Endothelial cell of umbilical vein (primary cell): ENCODE measurements at regions not wholly inside any gene's neighbourhood (a gene's known extent, or its start where the extent isn't known, plus 50 kb on each side); places are given as distances from the start of the nearest gene placed in this dataset.

Experiments used
- BruUV-seq: library from RNA; stranded (reverse); fragments of 400-500 nt; replicated peaks from 2 replicates; lab custom pipeline; 2021; lab: Mats Ljungman, UMichigan
- CTCF ChIA-PET: fragments of 300-600, 350-600 bp; sonication (Branson Sonifier 250); formaldehyde crosslinking; loops from one replicate; lab custom pipeline; 2021; ENCODE audit warnings: antibody characterized with exemption, inconsistent platforms; lab: Charles Lee
- POLR2A ChIA-PET: fragments of 300-600, 350-600 bp; sonication (Branson Sonifier 250); formaldehyde crosslinking; loops from one replicate; lab custom pipeline; 2021; ENCODE audit warnings: antibody characterized with exemption, inconsistent platforms; lab: Charles Lee
- DNase-seq: peaks from one replicate; pipeline ENCODE4 v3.0.0-alpha.2; 2011; ENCODE audit warnings: low read depth, low spot score
- FAIRE-seq: peaks from 2 replicates; lab custom pipeline; 2011; peaks lifted over from hg19 to GRCh38; lab: Jason Lieb, UNC
- H2AFZ ChIP-seq: 2 replicates; pipeline ENCODE4 v1.6.0; 2012; ENCODE audit warnings: low read depth, low read length, control low read depth, inconsistent platforms
- H3K27ac ChIP-seq: 2 replicates; pipeline ENCODE4 v1.5.1; 2011; ENCODE audit warnings: low read depth, mild to moderate bottlenecking, control low read depth, low read length, moderate library complexity; ENCODE audit not compliant: insufficient read depth
- H3K27me3 ChIP-seq, 2 experiments: 2 replicates each; pipeline versions ENCODE4 v1.6.0 to v1.6.1; 2011; ENCODE audit warnings: low read length in 2 of 2, mixed read lengths in 1 of 2; ENCODE audit not compliant: control insufficient read depth in 2 of 2, insufficient read depth in 2 of 2
- H3K36me3 ChIP-seq, 2 experiments: 2 replicates in 1 of 2; 3 replicates in 1 of 2; pipeline ENCODE4 v1.5.1; 2011; ENCODE audit warnings: low read length in 2 of 2, mild to moderate bottlenecking in 1 of 2, moderate library complexity in 1 of 2; ENCODE audit not compliant: control insufficient read depth in 2 of 2, insufficient read depth in 2 of 2; ENCODE audit errors: extremely low read depth in 1 of 2
- H3K4me1 ChIP-seq: 3 replicates; pipeline ENCODE4 v1.5.1; 2011; ENCODE audit warnings: mild to moderate bottlenecking, low read length; ENCODE audit not compliant: control insufficient read depth, insufficient read depth; ENCODE audit errors: extremely low read depth
- H3K4me2 ChIP-seq: 2 replicates; pipeline ENCODE4 v1.6.1; 2011; ENCODE audit warnings: low read length, control low read depth, mixed read lengths; ENCODE audit not compliant: insufficient read depth
- H3K4me3 ChIP-seq, 3 experiments: fragments of 200-600 bp in 1 of 3; sonication (generic), shearing (Covaris generic) in 1 of 3; replicated peaks in 1 of 3; 2 replicates each; pipeline ENCODE4 v1.5.1; 2011 to 2016; ENCODE audit warnings: control low read depth in 3 of 3, low read length in 3 of 3, mild to moderate bottlenecking in 2 of 3, inconsistent platforms in 1 of 3, low read depth in 1 of 3, moderate library complexity in 1 of 3; ENCODE audit not compliant: insufficient read depth in 1 of 3
- H3K79me2 ChIP-seq: 2 replicates; pipeline ENCODE4 v1.6.0; 2012; ENCODE audit warnings: low read length, inconsistent platforms; ENCODE audit not compliant: control insufficient read depth, insufficient read depth
- H3K9ac ChIP-seq: replicated peaks from 2 replicates; pipeline ENCODE3; 2011; ENCODE audit warnings: low read length, control low read depth; ENCODE audit not compliant: insufficient read depth; ENCODE audit errors: extremely low read depth
- H3K9me1 ChIP-seq: replicated peaks from 3 replicates; pipeline ENCODE4 v1.6.0; 2011; ENCODE audit warnings: mild to moderate bottlenecking, low read length; ENCODE audit not compliant: control insufficient read depth, insufficient read depth; ENCODE audit errors: extremely low read depth
- H3K9me3 ChIP-seq: replicated peaks from 2 replicates; pipeline ENCODE4 v1.5.1; 2012; ENCODE audit warnings: low read length, inconsistent platforms; ENCODE audit not compliant: control insufficient read depth, insufficient read depth
- H4K20me1 ChIP-seq: replicated peaks from 2 replicates; pipeline ENCODE3; 2011; ENCODE audit warnings: mild to moderate bottlenecking, low read length; ENCODE audit not compliant: control insufficient read depth, insufficient read depth; ENCODE audit errors: extremely low read depth
- CTCF ChIP-seq, 2 donors: IDR thresholded peaks; 1 replicate in 1 of 2; 2 replicates in 1 of 2; pipeline ENCODE4 v1.5.1; 2011; ENCODE audit warnings: low read length in 2 of 2, mild to moderate bottlenecking in 2 of 2, moderate library complexity in 2 of 2, control low read depth in 1 of 2, inconsistent platforms in 1 of 2, low read depth in 1 of 2; ENCODE audit not compliant: insufficient read depth in 1 of 2; ENCODE audit errors: extremely low read depth in 1 of 2
- EZH2 ChIP-seq: IDR thresholded peaks from 2 replicates; pipeline ENCODE4 v1.6.1; 2012; ENCODE audit warnings: borderline replicate concordance, low read depth, mild to moderate bottlenecking, moderate library complexity, low read length, inconsistent platforms; ENCODE audit not compliant: severe bottlenecking
- FOS ChIP-seq: IDR thresholded peaks from 2 replicates; pipeline ENCODE4 v1.6.1; 2011; ENCODE audit warnings: mild to moderate bottlenecking, low read length, moderate library complexity, borderline replicate concordance; ENCODE audit not compliant: insufficient read depth
- GATA2 ChIP-seq: IDR thresholded peaks from 2 replicates; pipeline ENCODE4 v1.7.0; 2011; ENCODE audit warnings: low read depth, mild to moderate bottlenecking, moderate library complexity, mixed read lengths, low read length; ENCODE audit not compliant: insufficient read length, insufficient read depth
- JUN ChIP-seq: IDR thresholded peaks from 2 replicates; pipeline ENCODE4 v1.6.1; 2011; ENCODE audit warnings: borderline replicate concordance, low read depth; ENCODE audit not compliant: insufficient read length, insufficient read depth
- MAX ChIP-seq: IDR thresholded peaks from 2 replicates; pipeline ENCODE4 v1.6.1; 2011; ENCODE audit not compliant: insufficient read depth, insufficient read length
- MYC ChIP-seq: IDR thresholded peaks from one replicate; pipeline ENCODE4 v1.6.1; 2011; ENCODE audit warnings: mild to moderate bottlenecking, low read depth, low read length
- POLR2A ChIP-seq: IDR thresholded peaks from 2 replicates; pipeline ENCODE4 v1.6.1; 2012; ENCODE audit warnings: low read depth, mild to moderate bottlenecking, control low read depth, low read length
- POLR2AphosphoS5 ChIP-seq: IDR thresholded peaks from 2 replicates; pipeline ENCODE4 v1.6.1; 2012; ENCODE audit warnings: low read depth, mild to moderate bottlenecking, control low read depth, low read length, moderate library complexity; ENCODE audit not compliant: insufficient read depth
- dilution Hi-C: fragments of 300-500 bp; cut with MboI; formaldehyde crosslinking; loops from one replicate; pipeline ENCODE4 v1.15.0; 2019; ENCODE audit warnings: low sequenced_read_pairs; ENCODE audit not compliant: extremely low pct_ligation_motif_present
- intact Hi-C: fragments of 100-400 bp; cut with micrococcal nuclease; formaldehyde crosslinking; loops from one replicate; pipeline ENCODE4 v1.10.0; 2022

GRCh38 chr1:170337413-170337994, 191.7 kb downstream of the NTMT2 start:
- H3K27ac ChIP-seq: no peak overlapping the region
- no peak overlapping the region for H3K4me2 ChIP-seq
- no TSS peak for BruUV-seq
- H3K9ac ChIP-seq: no peak overlapping the region
- H3K9me3 ChIP-seq: no peaks in the 10 kb centered on the region
- dilution Hi-C loops: no loop called here
- no peaks in the 10 kb centered on the region for H3K4me1 ChIP-seq
- intact Hi-C loops: no loop called here
- TF ChIP-seq JUN (no peak), CTCF (IDR thresholded peaks at IDR 0.05; ENCODE audit: extremely low read depth in 1 of 2, insufficient read depth in 1 of 2, low read depth in 1 of 2, low read length in 2 of 2) (no peak), MAX (no peak), FOS (no peak), POLR2AphosphoS5 (no peak), MYC (no peak), GATA2 (no peak), EZH2 (no peak), POLR2A (no peak)
- FAIRE-seq (no peak), DNase-seq (no peak)
- ChIA-PET CTCF (interaction anchor here (1.1 kb wide), 1 partner anchor 592 kb away, joined by 3 read pairs; no protein-coding TSS in a partner anchor), POLR2A (no interaction called here)
- H2AFZ ChIP-seq: no peak overlapping the region
- H3K27me3 ChIP-seq: no peaks in the 10 kb centered on the region
- no peaks in the 10 kb centered on the region for H3K79me2 ChIP-seq
- no peak overlapping the region for H3K4me3 ChIP-seq
- H3K9me1 ChIP-seq: no peaks in the 10 kb centered on the region
- H4K20me1 ChIP-seq: no peaks in the 10 kb centered on the region
- no peaks in the 10 kb centered on the region for H3K36me3 ChIP-seq
